ENCODE measurements at regions not wholly inside any gene's neighbourhood (a gene's known extent, or its start where the extent isn't known, plus 50 kb on each side); places are given as distances from the start of the nearest gene placed in this dataset.

DNA sequence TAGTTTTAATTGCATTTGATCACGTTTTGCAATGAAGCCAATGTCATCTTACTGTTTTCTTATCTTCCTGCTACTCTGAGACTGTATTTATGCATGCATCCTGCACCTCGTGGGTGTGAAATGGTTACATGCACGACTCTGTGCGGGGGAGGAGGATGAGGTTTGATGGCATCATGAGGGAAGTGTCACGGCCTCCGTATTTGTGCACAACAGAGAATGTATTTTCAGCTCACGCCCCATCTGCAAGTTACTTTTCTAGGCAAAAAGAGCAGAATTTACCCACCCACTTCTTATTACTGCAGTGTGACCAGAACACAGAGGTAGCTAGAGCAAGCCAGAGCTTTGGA is 145.1 kb downstream of the TDRD15 start:
- no peaks in the 10 kb centered on the region for H3K36me3 Mint-ChIP-seq
- no peaks in the 10 kb centered on the region for H3K9me3 Mint-ChIP-seq
- H3K27me3 Mint-ChIP-seq (ENCODE audit: low read depth) = no peaks in the 10 kb centered on the region
- H3K27ac Mint-ChIP-seq = no peak overlapping the region
- ChIA-PET POLR2A (no interaction called here), CTCF (no interaction called here)
- TF ChIP-seq GABPB1 (CRISPR knock-in tag; IDR thresholded peaks at IDR 0.05) (no peak), NR3C1 (CRISPR knock-in tag; conservative IDR thresholded peaks at IDR 0.05; ENCODE audit: low read depth) (no peak), SMAD4 (CRISPR knock-in tag; IDR thresholded peaks at IDR 0.05) (no peak), PRRX2 (CRISPR knock-in tag; IDR thresholded peaks at IDR 0.05) (no peak), NFATC4 (CRISPR knock-in tag; IDR thresholded peaks at IDR 0.05) (no peak), SMAD3 (CRISPR knock-in tag; IDR thresholded peaks at IDR 0.05; ENCODE audit: borderline replicate concordance) (no peak), KAT7 (CRISPR knock-in tag; IDR thresholded peaks at IDR 0.05; ENCODE audit: borderline replicate concordance) (no peak), FOXK1 (CRISPR knock-in tag; IDR thresholded peaks at IDR 0.05) (no peak), MXD4 (CRISPR knock-in tag; IDR thresholded peaks at IDR 0.05; ENCODE audit: borderline replicate concordance) (no peak), GRHL2 (CRISPR knock-in tag; IDR thresholded peaks at IDR 0.05; ENCODE audit: insufficient replicate concordance, severe bottlenecking) (no peak)
- TF ChIP-seq, protein P1, sequence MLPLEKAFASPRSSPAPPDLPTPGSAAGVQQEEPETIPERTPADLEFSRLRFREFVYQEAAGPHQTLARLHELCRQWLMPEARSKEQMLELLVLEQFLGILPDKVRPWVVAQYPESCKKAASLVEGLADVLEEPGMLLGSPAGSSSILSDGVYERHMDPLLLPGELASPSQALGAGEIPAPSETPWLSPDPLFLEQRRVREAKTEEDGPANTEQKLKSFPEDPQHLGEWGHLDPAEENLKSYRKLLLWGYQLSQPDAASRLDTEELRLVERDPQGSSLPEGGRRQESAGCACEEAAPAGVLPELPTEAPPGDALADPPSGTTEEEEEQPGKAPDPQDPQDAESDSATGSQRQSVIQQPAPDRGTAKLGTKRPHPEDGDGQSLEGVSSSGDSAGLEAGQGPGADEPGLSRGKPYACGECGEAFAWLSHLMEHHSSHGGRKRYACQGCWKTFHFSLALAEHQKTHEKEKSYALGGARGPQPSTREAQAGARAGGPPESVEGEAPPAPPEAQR (CRISPR knock-in tag; IDR thresholded peaks at IDR 0.05) = no peak
- TF ChIP-seq, protein P2, sequence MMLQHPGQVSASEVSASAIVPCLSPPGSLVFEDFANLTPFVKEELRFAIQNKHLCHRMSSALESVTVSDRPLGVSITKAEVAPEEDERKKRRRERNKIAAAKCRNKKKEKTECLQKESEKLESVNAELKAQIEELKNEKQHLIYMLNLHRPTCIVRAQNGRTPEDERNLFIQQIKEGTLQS (CRISPR knock-in tag; conservative IDR thresholded peaks at IDR 0.05) = no peak
- TF ChIP-seq, protein P3, sequence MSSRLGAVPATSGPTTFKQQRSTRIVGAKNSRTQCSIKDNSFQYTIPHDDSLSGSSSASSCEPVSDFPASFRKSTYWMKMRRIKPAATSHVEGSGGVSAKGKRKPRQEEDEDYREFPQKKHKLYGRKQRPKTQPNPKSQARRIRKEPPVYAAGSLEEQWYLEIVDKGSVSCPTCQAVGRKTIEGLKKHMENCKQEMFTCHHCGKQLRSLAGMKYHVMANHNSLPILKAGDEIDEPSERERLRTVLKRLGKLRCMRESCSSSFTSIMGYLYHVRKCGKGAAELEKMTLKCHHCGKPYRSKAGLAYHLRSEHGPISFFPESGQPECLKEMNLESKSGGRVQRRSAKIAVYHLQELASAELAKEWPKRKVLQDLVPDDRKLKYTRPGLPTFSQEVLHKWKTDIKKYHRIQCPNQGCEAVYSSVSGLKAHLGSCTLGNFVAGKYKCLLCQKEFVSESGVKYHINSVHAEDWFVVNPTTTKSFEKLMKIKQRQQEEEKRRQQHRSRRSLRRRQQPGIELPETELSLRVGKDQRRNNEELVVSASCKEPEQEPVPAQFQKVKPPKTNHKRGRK (CRISPR knock-in tag; IDR thresholded peaks at IDR 0.05; ENCODE audit: borderline replicate concordance) = no peak
- TF ChIP-seq, protein P4, sequence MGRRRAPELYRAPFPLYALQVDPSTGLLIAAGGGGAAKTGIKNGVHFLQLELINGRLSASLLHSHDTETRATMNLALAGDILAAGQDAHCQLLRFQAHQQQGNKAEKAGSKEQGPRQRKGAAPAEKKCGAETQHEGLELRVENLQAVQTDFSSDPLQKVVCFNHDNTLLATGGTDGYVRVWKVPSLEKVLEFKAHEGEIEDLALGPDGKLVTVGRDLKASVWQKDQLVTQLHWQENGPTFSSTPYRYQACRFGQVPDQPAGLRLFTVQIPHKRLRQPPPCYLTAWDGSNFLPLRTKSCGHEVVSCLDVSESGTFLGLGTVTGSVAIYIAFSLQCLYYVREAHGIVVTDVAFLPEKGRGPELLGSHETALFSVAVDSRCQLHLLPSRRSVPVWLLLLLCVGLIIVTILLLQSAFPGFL (CRISPR knock-in tag; IDR thresholded peaks at IDR 0.05; ENCODE audit: borderline replicate concordance) = no peak
- TF ChIP-seq, protein P5, sequence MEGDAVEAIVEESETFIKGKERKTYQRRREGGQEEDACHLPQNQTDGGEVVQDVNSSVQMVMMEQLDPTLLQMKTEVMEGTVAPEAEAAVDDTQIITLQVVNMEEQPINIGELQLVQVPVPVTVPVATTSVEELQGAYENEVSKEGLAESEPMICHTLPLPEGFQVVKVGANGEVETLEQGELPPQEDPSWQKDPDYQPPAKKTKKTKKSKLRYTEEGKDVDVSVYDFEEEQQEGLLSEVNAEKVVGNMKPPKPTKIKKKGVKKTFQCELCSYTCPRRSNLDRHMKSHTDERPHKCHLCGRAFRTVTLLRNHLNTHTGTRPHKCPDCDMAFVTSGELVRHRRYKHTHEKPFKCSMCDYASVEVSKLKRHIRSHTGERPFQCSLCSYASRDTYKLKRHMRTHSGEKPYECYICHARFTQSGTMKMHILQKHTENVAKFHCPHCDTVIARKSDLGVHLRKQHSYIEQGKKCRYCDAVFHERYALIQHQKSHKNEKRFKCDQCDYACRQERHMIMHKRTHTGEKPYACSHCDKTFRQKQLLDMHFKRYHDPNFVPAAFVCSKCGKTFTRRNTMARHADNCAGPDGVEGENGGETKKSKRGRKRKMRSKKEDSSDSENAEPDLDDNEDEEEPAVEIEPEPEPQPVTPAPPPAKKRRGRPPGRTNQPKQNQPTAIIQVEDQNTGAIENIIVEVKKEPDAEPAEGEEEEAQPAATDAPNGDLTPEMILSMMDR (IDR thresholded peaks at IDR 0.05) = no peak
- TF ChIP-seq, protein P6, sequence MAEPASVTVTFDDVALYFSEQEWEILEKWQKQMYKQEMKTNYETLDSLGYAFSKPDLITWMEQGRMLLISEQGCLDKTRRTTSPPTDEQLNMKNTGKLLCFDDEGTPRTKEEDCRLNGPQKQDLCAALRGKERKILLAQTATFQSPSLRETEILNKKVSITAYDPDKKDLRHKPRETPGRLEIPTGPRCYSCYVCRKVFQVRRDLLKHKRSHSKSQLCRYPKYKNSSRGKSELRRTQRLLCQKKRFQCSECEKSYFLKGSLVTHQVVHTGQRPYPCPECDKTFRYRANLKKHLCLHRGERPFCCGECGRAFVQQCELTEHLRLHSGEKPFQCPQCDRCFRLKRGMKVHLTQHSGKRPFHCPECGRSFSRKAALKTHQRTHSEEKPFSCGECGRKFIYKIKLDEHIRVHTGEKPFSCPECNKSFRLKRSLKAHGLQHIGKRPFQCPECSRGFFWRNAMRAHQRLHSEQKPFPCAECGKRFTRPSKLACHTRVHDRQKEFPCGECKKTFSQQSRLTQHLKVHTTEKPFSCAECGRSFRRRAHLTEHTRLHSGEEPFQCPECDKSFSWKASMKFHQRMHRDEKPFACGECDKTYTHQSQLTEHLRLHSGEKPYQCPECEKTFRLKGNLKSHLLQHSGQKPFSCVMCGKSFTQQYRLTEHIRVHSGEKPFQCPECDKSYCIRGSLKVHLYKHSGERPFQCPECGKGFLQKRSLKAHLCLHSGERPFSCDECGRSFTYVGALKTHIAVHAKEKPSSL (CRISPR knock-in tag; conservative IDR thresholded peaks at IDR 0.05) = no peak
- TF ChIP-seq, protein P7, sequence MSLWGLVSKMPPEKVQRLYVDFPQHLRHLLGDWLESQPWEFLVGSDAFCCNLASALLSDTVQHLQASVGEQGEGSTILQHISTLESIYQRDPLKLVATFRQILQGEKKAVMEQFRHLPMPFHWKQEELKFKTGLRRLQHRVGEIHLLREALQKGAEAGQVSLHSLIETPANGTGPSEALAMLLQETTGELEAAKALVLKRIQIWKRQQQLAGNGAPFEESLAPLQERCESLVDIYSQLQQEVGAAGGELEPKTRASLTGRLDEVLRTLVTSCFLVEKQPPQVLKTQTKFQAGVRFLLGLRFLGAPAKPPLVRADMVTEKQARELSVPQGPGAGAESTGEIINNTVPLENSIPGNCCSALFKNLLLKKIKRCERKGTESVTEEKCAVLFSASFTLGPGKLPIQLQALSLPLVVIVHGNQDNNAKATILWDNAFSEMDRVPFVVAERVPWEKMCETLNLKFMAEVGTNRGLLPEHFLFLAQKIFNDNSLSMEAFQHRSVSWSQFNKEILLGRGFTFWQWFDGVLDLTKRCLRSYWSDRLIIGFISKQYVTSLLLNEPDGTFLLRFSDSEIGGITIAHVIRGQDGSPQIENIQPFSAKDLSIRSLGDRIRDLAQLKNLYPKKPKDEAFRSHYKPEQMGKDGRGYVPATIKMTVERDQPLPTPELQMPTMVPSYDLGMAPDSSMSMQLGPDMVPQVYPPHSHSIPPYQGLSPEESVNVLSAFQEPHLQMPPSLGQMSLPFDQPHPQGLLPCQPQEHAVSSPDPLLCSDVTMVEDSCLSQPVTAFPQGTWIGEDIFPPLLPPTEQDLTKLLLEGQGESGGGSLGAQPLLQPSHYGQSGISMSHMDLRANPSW (CRISPR knock-in tag; conservative IDR thresholded peaks at IDR 0.05; ENCODE audit: low read depth) = no peak
- TF ChIP-seq, protein P8, sequence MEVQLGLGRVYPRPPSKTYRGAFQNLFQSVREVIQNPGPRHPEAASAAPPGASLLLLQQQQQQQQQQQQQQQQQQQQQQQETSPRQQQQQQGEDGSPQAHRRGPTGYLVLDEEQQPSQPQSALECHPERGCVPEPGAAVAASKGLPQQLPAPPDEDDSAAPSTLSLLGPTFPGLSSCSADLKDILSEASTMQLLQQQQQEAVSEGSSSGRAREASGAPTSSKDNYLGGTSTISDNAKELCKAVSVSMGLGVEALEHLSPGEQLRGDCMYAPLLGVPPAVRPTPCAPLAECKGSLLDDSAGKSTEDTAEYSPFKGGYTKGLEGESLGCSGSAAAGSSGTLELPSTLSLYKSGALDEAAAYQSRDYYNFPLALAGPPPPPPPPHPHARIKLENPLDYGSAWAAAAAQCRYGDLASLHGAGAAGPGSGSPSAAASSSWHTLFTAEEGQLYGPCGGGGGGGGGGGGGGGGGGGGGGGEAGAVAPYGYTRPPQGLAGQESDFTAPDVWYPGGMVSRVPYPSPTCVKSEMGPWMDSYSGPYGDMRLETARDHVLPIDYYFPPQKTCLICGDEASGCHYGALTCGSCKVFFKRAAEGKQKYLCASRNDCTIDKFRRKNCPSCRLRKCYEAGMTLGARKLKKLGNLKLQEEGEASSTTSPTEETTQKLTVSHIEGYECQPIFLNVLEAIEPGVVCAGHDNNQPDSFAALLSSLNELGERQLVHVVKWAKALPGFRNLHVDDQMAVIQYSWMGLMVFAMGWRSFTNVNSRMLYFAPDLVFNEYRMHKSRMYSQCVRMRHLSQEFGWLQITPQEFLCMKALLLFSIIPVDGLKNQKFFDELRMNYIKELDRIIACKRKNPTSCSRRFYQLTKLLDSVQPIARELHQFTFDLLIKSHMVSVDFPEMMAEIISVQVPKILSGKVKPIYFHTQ (CRISPR knock-in tag; IDR thresholded peaks at IDR 0.05) = no peak
- TF ChIP-seq, protein P9, sequence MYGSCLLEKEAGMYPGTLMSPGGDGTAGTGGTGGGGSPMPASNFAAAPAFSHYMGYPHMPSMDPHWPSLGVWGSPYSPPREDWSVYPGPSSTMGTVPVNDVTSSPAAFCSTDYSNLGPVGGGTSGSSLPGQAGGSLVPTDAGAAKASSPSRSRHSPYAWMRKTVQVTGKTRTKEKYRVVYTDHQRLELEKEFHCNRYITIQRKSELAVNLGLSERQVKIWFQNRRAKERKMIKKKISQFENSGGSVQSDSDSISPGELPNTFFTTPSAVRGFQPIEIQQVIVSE (CRISPR knock-in tag; IDR thresholded peaks at IDR 0.05; ENCODE audit: borderline replicate concordance) = no peak
- H3K4me3 Mint-ChIP-seq = no peak overlapping the region
- DNase-seq (ENCODE audit: low spot score) = no peak
- H3K4me1 Mint-ChIP-seq = no peaks in the 10 kb centered on the region; the same call in 1 of the 2 replicates
- no peak for ATAC-seq

Measured in WTC11 (cell line).